HuH-7.5 (cell line): ENCODE measurements at regions not wholly inside any gene's neighbourhood (a gene's known extent, or its start where the extent isn't known, plus 50 kb on each side); places are given as distances from the start of the nearest gene placed in this dataset.

Source experiments
- DNase-seq: peaks from one replicate; pipeline ENCODE4 v3.0.0; 2011; ENCODE audit warnings: low spot score

- DNase-seq = no peak
Observed at GRCh38 chr6:21648475-21649050, 55.0 kb downstream of the SOX4 start.

GRCh38 chr6:21653323-21653722 lies 59.8 kb downstream of the SOX4 start:
- DNase-seq = no peak

- no peak for DNase-seq
Observed at GRCh38 chr6:21653905-21654304, 60.4 kb downstream of the SOX4 start.

- DNase-seq = no peak
Observed at GRCh38 chr6:21654361-21654760, 60.8 kb downstream of the SOX4 start.

GRCh38 chr6:21663966-21664313 lies 70.4 kb downstream of the SOX4 start:
- DNase-seq = no peak

- DNase-seq = peak; percentile 32
Observed at GRCh38 chr6:21664314-21665109, 71.0 kb downstream of the SOX4 start.

GRCh38 chr6:21665110-21665391 lies 71.5 kb downstream of the SOX4 start:
- DNase-seq = no peak

- peak; percentile 19 for DNase-seq
Observed at GRCh38 chr6:21665392-21666200, 72.0 kb downstream of the SOX4 start.

GRCh38 chr6:21666201-21666691 lies 72.7 kb downstream of the SOX4 start:
- no peak for DNase-seq

GRCh38 chr6:21666853-21667681 lies 73.5 kb downstream of the SOX4 start:
- DNase-seq = no peak

GRCh38 chr6:21668795-21669194 lies 75.2 kb downstream of the SOX4 start:
- DNase-seq = no peak

GRCh38 chr6:21676769-21677168 lies 83.2 kb downstream of the SOX4 start:
- DNase-seq = no peak

GRCh38 chr6:21678990-21679389 lies 85.4 kb downstream of the SOX4 start:
- DNase-seq = peak; percentile 30

GRCh38 chr6:21679761-21680265 lies 86.3 kb downstream of the SOX4 start:
- peak; percentile 11 for DNase-seq

GRCh38 chr6:21680611-21681010 lies 87.1 kb downstream of the SOX4 start:
- no peak for DNase-seq

- DNase-seq = no peak
Observed at GRCh38 chr6:21690489-21690888, 96.9 kb downstream of the SOX4 start.

GRCh38 chr6:21691685-21692346 lies 98.3 kb downstream of the SOX4 start:
- no peak for DNase-seq

- no peak for DNase-seq
Observed at GRCh38 chr6:21692721-21693120, 99.2 kb downstream of the SOX4 start.

- no peak for DNase-seq
Observed at GRCh38 chr6:21694168-21694567, 100.6 kb downstream of the SOX4 start.

GRCh38 chr6:21707524-21708319 lies 114.2 kb downstream of the SOX4 start:
- DNase-seq = no peak

GRCh38 chr6:21708320-21708580 lies 114.7 kb downstream of the SOX4 start:
- DNase-seq = no peak
